Trophoblast cell (in vitro differentiated cells and primary cell): ENCODE measurements at regions not wholly inside any gene's neighbourhood (a gene's known extent, or its start where the extent isn't known, plus 50 kb on each side); places are given as distances from the start of the nearest gene placed in this dataset.

Experiments used
- DNase-seq, 2 donors: peaks; one replicate each; pipeline ENCODE4 v3.0.0-alpha.2; 2016
- H2AFZ ChIP-seq: 2 replicates; pipeline ENCODE4 v1.6.1; 2013; ENCODE audit warnings: low read length, moderate library complexity, mild to moderate bottlenecking; ENCODE audit not compliant: insufficient read depth, poor library complexity
- H2AK5ac ChIP-seq: 2 replicates; pipeline ENCODE4 v1.6.1; 2013; ENCODE audit warnings: mild to moderate bottlenecking, low read length
- H2BK120ac ChIP-seq: 2 replicates; pipeline ENCODE4 v1.6.1; 2013; ENCODE audit warnings: low read length, mild to moderate bottlenecking, moderate library complexity; ENCODE audit not compliant: insufficient read depth, poor library complexity
- H2BK12ac ChIP-seq: 2 replicates; pipeline ENCODE4 v1.6.1; 2013; ENCODE audit warnings: mild to moderate bottlenecking, low read length, moderate library complexity
- H2BK5ac ChIP-seq: 2 replicates; pipeline ENCODE4 v1.6.1; 2013; ENCODE audit warnings: low read length, low read depth, moderate library complexity, mild to moderate bottlenecking; ENCODE audit not compliant: poor library complexity
- H3K14ac ChIP-seq: 2 replicates; pipeline ENCODE4 v1.6.1; 2013; ENCODE audit warnings: mild to moderate bottlenecking, low read length
- H3K18ac ChIP-seq: 2 replicates; pipeline ENCODE4 v1.6.1; 2013; ENCODE audit warnings: mild to moderate bottlenecking, low read length
- H3K23ac ChIP-seq: 2 replicates; pipeline ENCODE4 v1.6.1; 2013; ENCODE audit warnings: low read length
- H3K27ac ChIP-seq: 2 replicates; pipeline ENCODE4 v1.5.1; 2013; ENCODE audit warnings: low read depth, mild to moderate bottlenecking, inconsistent platforms, low read length, moderate library complexity
- H3K27me3 ChIP-seq: 2 replicates; pipeline ENCODE4 v1.6.1; 2013; ENCODE audit warnings: inconsistent platforms, mild to moderate bottlenecking, low read length, moderate library complexity; ENCODE audit not compliant: insufficient read depth
- H3K36me3 ChIP-seq, 2 experiments: 1 replicate in 1 of 2; 2 replicates in 1 of 2; pipeline ENCODE4 v1.6.1; 2013; ENCODE audit warnings: low read length in 2 of 2, mild to moderate bottlenecking in 2 of 2, moderate library complexity in 1 of 2; ENCODE audit not compliant: insufficient read depth in 2 of 2, control insufficient read depth in 1 of 2
- H3K4ac ChIP-seq: 2 replicates; pipeline ENCODE4 v1.6.1; 2013; ENCODE audit warnings: low read depth, mild to moderate bottlenecking, low read length, moderate library complexity
- H3K4me1 ChIP-seq, 2 experiments: 1 replicate in 1 of 2; 2 replicates in 1 of 2; pipeline ENCODE4 v1.6.1; 2013; ENCODE audit warnings: low read length in 2 of 2, mild to moderate bottlenecking in 2 of 2, moderate library complexity in 1 of 2; ENCODE audit not compliant: insufficient read depth in 2 of 2, control insufficient read depth in 1 of 2
- H3K4me2 ChIP-seq: 2 replicates; pipeline ENCODE4 v1.6.1; 2013; ENCODE audit warnings: inconsistent platforms, mild to moderate bottlenecking, low read length, moderate library complexity
- H3K4me3 ChIP-seq: 2 replicates; pipeline ENCODE4 v1.5.1; 2013; ENCODE audit warnings: mild to moderate bottlenecking, low read depth, low read length, inconsistent platforms
- H3K79me1 ChIP-seq: one replicate; pipeline ENCODE4 v1.6.1; 2013; ENCODE audit warnings: low read length
- H3K79me2 ChIP-seq: 2 replicates; pipeline ENCODE4 v1.6.1; 2013; ENCODE audit warnings: low read length, mild to moderate bottlenecking; ENCODE audit not compliant: control insufficient read depth, insufficient read depth, poor library complexity
- H3K9ac ChIP-seq: 2 replicates; pipeline ENCODE4 v1.6.1; 2013; ENCODE audit warnings: mild to moderate bottlenecking, low read length
- H3K9me3 ChIP-seq: 2 replicates; pipeline ENCODE4 v1.6.1; 2013; ENCODE audit warnings: low read depth, mild to moderate bottlenecking, control low read depth, inconsistent platforms, low read length; ENCODE audit not compliant: insufficient read depth
- H4K12ac ChIP-seq: 2 replicates; pipeline ENCODE4 v1.6.1; 2013; ENCODE audit warnings: low read depth, mild to moderate bottlenecking, low read length, moderate library complexity
- H4K8ac ChIP-seq: 2 replicates; pipeline ENCODE4 v1.6.1; 2013; ENCODE audit warnings: low read depth, mild to moderate bottlenecking, low read length, moderate library complexity
- H4K91ac ChIP-seq: one replicate; pipeline ENCODE4 v1.6.1; 2013; ENCODE audit warnings: low read depth, mild to moderate bottlenecking, low read length, moderate library complexity
- WGBS: extraction: QIAGEN DNeasy Blood & Tissue Kit; methylation state at CpG from one replicate; pipeline ENCODE4 v1.1.7; 2013; ENCODE audit warnings: missing lambda C conversion rate; ENCODE audit not compliant: insufficient read length, insufficient coverage; ENCODE audit errors: extremely low coverage; 5-methylcytosine and 5-hydroxymethylcytosine counted together

DNA sequence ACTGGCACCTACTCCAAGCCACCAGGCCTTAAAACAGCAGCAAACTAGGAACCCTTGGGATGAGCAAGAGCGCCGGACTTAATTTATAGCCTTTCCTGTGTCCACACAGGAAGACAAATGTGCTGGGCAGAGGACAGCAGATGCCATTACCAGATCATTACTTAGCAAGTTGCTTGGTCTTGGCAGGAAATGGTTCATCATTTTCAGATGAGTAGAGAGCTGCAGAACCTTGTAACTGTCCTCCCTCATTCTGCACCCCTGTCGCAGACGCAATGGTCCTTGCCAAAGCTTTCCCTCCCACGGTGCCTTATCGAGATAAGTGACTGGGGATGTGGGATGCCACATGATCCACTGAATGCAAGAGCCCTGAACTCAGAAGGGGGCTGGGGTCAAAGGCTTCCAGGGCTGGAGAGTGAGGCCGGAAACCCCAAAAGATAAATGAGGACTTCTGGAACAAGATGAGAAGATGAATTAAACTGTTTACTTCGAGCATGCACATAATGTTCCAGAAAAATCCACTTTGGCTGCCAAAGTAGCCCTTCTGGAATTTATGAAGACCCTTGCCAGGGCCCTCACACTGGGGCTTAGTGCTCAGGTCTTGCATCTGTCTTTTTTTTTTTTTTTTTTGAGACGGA lies 145.6 kb upstream of the ZNF32 start:
- Histone ChIP-seq H4K12ac (no peak overlapping the region), H3K27me3 (no peaks in the 10 kb centered on the region), H2AFZ (no peak overlapping the region), H3K4me2 (no peak overlapping the region), H2AK5ac (no peak overlapping the region), H3K23ac (no peak overlapping the region), H4K8ac (no peak overlapping the region), H3K79me2 (no peaks in the 10 kb centered on the region), H3K14ac (no peak overlapping the region), H3K36me3 (no peaks in the 10 kb centered on the region), H3K18ac (no peak overlapping the region), H3K4ac (no peak overlapping the region), H3K4me1 (peaks cover 0 to 2% of the 10 kb centered on the region in 2 experiments), H3K27ac (no peak overlapping the region), H2BK12ac (no peak overlapping the region), H3K9ac (peak overlapping the region; percentile 2), H2BK5ac (no peak overlapping the region), H2BK120ac (no peak overlapping the region), H3K79me1 (no peaks in the 10 kb centered on the region), H3K9me3 (no peaks in the 10 kb centered on the region), H4K91ac (no peak overlapping the region), H3K4me3 (no peak overlapping the region)
- no CpG with 5 or more reads among the region's 9 CpGs for WGBS
- DNase-seq: no peak

- Histone ChIP-seq H2BK120ac (no peak overlapping the region), H2AFZ (no peak overlapping the region), H3K79me1 (no peaks in the 10 kb centered on the region), H3K4me1 (no peaks in the 10 kb centered on the region), H2AK5ac (no peak overlapping the region), H3K79me2 (no peaks in the 10 kb centered on the region), H3K14ac (no peak overlapping the region), H4K12ac (no peak overlapping the region), H3K23ac (no peak overlapping the region), H3K4me3 (no peak overlapping the region), H3K27ac (no peak overlapping the region), H3K9me3 (no peaks in the 10 kb centered on the region), H4K91ac (no peak overlapping the region), H3K27me3 (no peaks in the 10 kb centered on the region), H2BK12ac (no peak overlapping the region), H3K9ac (no peak overlapping the region), H3K36me3 (no peaks in the 10 kb centered on the region), H4K8ac (no peak overlapping the region), H3K4ac (no peak overlapping the region), H3K18ac (no peak overlapping the region), H2BK5ac (no peak overlapping the region), H3K4me2 (no peak overlapping the region)
- DNase-seq: no peak
- WGBS: no CpG with 5 or more reads among the region's 6 CpGs
Measured at GRCh38 chr10:43793704-43794103, 145.0 kb upstream of the ZNF32 start.

DNA sequence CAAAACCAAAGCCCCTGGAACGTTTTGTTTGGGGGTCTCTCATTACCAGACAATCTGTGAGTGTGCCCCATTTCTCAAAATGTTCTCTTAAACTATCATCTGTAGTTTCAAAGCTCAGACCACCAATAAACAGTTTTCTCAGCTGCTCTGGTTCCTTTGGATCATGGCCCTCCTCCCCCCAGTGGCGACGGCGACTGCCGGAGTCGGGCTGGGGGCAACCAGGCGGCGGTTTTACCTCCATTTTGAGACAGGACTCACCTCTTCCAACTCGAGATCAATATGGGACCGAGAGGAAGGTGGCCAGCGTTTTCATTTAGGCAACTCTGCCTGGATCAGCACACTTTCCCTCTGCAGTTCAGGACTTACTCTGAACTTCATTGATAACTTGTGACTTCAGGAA lies 141.5 kb upstream of the ZNF32 start:
- Histone ChIP-seq H4K12ac (no peak overlapping the region), H2BK12ac (no peak overlapping the region), H4K91ac (no peak overlapping the region), H3K23ac (no peak overlapping the region), H3K4me3 (no peak overlapping the region), H4K8ac (no peak overlapping the region), H3K36me3 (no peaks in the 10 kb centered on the region), H3K9ac (no peak overlapping the region), H3K4ac (no peak overlapping the region), H2BK120ac (no peak overlapping the region), H3K79me1 (no peaks in the 10 kb centered on the region), H3K79me2 (no peaks in the 10 kb centered on the region), H3K9me3 (no peaks in the 10 kb centered on the region), H3K14ac (no peak overlapping the region), H3K4me2 (no peak overlapping the region), H3K27ac (no peak overlapping the region), H3K4me1 (no peaks in the 10 kb centered on the region), H3K18ac (no peak overlapping the region), H2AK5ac (no peak overlapping the region), H2BK5ac (no peak overlapping the region), H2AFZ (no peak overlapping the region), H3K27me3 (no peaks in the 10 kb centered on the region)
- WGBS: no CpG with 5 or more reads among the region's 11 CpGs
- no peak for DNase-seq

- no peak overlapping the region for H2AFZ ChIP-seq
- no peak overlapping the region for H2BK12ac ChIP-seq
- peak in 1 of 2 donors; percentile 44 for DNase-seq
- H3K4me2 ChIP-seq: no peak overlapping the region
- H3K9ac ChIP-seq: no peak overlapping the region
- no peak overlapping the region for H2BK120ac ChIP-seq
- no peak overlapping the region for H3K4me3 ChIP-seq
- peaks cover 12% of the 10 kb centered on the region for H3K79me1 ChIP-seq
- no peak overlapping the region for H3K27ac ChIP-seq
- H3K79me2 ChIP-seq: no peaks in the 10 kb centered on the region
- no peak overlapping the region for H3K4ac ChIP-seq
- H3K14ac ChIP-seq: no peak overlapping the region
- H3K23ac ChIP-seq: no peak overlapping the region
- H4K91ac ChIP-seq: no peak overlapping the region
- H2AK5ac ChIP-seq: no peak overlapping the region
- no peak overlapping the region for H3K18ac ChIP-seq
- H3K27me3 ChIP-seq: no peaks in the 10 kb centered on the region
- H2BK5ac ChIP-seq: no peak overlapping the region
- H3K4me1 ChIP-seq: peaks cover 13% of the 10 kb centered on the region in 2 experiments
- no CpG with 5 or more reads among the region's 2 CpGs for WGBS
- H4K8ac ChIP-seq: no peak overlapping the region
- no peak overlapping the region for H4K12ac ChIP-seq
- no peaks in the 10 kb centered on the region for H3K9me3 ChIP-seq
- no peaks in the 10 kb centered on the region for H3K36me3 ChIP-seq
Measured at GRCh38 chr10:43785252-43785651, 136.6 kb upstream of the ZNF32 start.
